Activated naive CD4-positive, alpha-beta T cell treated with anti-CD3 and anti-CD28 coated beads, Interleukin-2, amount 10 ng/mL, durations not matched to agents 7 days and 5 days (primary cell): ENCODE measurements at regions not wholly inside any gene's neighbourhood (a gene's known extent, or its start where the extent isn't known, plus 50 kb on each side); places are given as distances from the start of the nearest gene placed in this dataset.
"Not testable (repeated sequence)": the region's sequence is repeated elsewhere in the genome, so short reads cannot be mapped to it uniquely, and the experiment has no call there.

Experiments
- CTCF ChIA-PET: fragments of 350-600 bp; sonication (Branson Sonifier 250); formaldehyde crosslinking; loops from one replicate; lab custom pipeline; 2021; ENCODE audit warnings: antibody characterized with exemption; lab: Charles Lee
- DNase-seq: peaks from one replicate; pipeline ENCODE4 v3.0.0-alpha.2; 2020
- H3K27ac Mint-ChIP-seq: one replicate; pipeline ENCODE4 v1.8.0; 2021; ENCODE audit warnings: mild to moderate bottlenecking, moderate library complexity, mixed read lengths
- H3K27me3 Mint-ChIP-seq: one replicate; pipeline ENCODE4 v1.8.0; 2021; ENCODE audit warnings: mild to moderate bottlenecking, mixed read lengths
- H3K36me3 Mint-ChIP-seq: one replicate; pipeline ENCODE4 v1.8.0; 2021; ENCODE audit warnings: mixed read lengths
- H3K4me1 Mint-ChIP-seq: one replicate; pipeline ENCODE4 v1.8.0; 2021; ENCODE audit warnings: mixed read lengths
- H3K4me3 Mint-ChIP-seq: one replicate; pipeline ENCODE4 v1.8.0; 2021; ENCODE audit warnings: mild to moderate bottlenecking, moderate library complexity, mixed read lengths
- H3K9me3 Mint-ChIP-seq: one replicate; pipeline ENCODE4 v1.8.0; 2021; ENCODE audit warnings: mixed read lengths

DNA sequence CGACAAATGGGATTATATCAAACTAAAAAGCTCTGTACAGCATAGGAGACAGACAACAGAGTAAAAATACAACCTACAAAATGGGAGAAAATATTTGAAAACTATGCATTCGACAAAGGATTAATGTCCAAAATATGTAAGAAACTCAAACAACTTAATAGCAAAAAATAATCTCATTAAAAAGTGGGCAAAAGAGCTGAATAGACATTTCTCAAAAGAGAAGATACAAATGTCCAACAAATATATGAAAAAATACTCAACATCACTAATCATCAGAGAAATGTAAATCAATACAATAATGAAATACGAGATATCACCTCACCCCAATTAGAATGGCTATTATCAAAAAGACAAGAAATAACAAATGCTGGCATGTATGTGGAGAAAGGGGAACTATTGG is 272.9 kb downstream of the KLHL13 start:
- H3K27me3 Mint-ChIP-seq = no peaks in the 10 kb centered on the region
- no peak for DNase-seq
- H3K36me3 Mint-ChIP-seq = no peaks in the 10 kb centered on the region
- CTCF ChIA-PET = no interaction called here
- no peaks in the 10 kb centered on the region for H3K4me1 Mint-ChIP-seq
- H3K9me3 Mint-ChIP-seq = no peaks in the 10 kb centered on the region
- H3K27ac Mint-ChIP-seq = no peak overlapping the region
- no peak overlapping the region for H3K4me3 Mint-ChIP-seq

DNA sequence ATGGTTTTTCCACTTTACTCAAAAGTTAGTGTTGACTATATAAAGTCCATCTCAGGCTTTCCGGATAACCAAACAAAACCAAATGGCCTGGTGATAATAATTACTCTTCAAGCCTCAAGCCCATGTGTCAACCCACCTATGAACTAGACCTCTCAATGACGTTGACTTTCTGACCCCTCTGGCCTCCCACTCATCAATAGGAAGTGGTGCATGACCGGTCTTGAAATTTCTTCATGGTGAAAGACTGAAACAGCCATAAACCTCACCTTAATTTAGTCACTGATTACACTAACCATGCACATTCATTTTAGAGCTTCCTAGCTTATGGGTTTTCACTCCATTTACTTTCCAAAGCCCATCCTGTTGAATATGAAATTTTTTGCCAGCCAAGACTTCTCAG is 276.0 kb downstream of the KLHL13 start:
- no peaks in the 10 kb centered on the region for H3K36me3 Mint-ChIP-seq
- no peaks in the 10 kb centered on the region for H3K4me1 Mint-ChIP-seq
- CTCF ChIA-PET = no interaction called here
- DNase-seq = no peak
- no peak overlapping the region for H3K4me3 Mint-ChIP-seq
- no peaks in the 10 kb centered on the region for H3K9me3 Mint-ChIP-seq
- H3K27me3 Mint-ChIP-seq = no peaks in the 10 kb centered on the region
- no peak overlapping the region for H3K27ac Mint-ChIP-seq

DNA sequence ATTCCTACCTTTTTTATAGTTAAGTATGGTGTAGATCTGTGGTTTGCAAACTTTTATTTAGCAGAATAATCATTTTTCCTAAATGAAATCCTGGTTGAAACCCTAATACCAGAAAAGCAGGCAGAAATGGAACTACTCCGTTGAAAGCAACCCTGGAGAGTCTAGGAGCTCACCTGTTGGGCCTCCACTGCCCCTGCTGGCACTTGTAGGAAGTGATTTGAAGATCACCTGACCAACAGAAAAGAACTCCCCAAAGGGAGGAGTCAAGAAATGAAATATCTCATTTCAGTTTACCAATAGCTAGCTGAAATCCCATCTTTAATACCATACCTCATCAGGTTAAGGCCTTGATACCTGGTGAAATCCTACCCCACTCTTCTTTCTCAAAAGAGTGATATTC is 277.1 kb downstream of the KLHL13 start:
- Mint-ChIP-seq H3K36me3 (no peaks in the 10 kb centered on the region), H3K4me3 (no peak overlapping the region), H3K27me3 (no peaks in the 10 kb centered on the region), H3K4me1 (no peaks in the 10 kb centered on the region), H3K9me3 (no peaks in the 10 kb centered on the region), H3K27ac (no peak overlapping the region)
- CTCF ChIA-PET = no interaction called here
- DNase-seq = no peak

DNA sequence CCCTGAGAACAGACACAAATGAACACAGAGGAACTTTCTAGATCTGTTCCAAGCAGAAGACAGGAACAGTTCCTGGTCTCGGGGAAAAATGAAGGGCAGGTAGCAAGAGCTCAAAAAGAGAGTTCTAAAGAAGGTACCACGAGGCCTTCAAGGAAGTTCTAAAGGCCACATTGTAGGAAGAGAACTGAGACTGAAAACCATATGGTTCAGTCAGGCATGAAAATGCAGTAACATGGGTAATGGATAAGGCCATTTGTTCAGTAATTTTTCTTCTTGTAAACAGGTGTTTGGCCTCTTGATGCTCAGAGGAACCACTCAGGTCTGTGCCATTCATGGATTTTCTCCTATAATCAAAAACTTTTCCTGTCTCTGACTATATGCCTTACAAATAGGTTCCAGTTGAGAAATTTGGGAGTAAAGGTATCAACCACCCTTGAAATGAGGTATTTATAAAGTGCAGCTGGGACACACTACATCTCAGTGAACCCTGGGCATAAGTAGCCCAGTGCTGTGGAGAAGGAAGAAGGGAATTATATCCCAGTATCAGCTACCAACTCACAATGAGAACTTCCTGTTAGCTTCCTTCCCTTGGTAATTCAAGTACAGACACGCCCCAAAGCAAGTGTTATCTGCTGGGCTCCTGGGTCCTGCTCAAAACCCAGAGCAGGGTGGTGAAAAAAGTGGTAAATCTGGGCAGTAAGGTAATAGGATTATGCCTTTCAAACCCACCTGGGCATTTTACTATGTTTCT is 277.9 kb downstream of the KLHL13 start:
- Mint-ChIP-seq H3K4me3 (no peak overlapping the region), H3K9me3 (peaks cover 3% of the 10 kb centered on the region), H3K27me3 (no peaks in the 10 kb centered on the region), H3K4me1 (no peaks in the 10 kb centered on the region), H3K36me3 (no peaks in the 10 kb centered on the region), H3K27ac (no peak overlapping the region)
- no peak for DNase-seq
- CTCF ChIA-PET = no interaction called here

DNA sequence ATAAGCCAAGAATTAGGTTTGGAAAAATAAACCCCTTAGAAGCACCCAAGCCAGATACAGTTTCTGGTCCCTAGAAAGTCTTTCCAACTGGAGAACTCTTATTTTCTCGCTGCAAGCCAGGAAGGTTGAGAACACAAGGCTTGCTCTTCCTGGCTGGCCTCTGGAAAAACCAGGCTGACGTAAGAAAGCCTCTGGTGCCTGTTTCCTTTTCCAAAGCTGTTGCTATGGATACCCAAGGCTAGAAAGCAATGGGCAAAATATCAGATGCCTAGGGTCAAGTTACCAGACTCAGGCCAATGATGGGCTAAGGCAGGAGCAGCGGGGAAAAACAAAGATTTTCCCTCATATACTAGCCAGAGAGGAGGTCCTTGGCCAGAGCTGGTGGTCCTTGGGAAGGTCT is 281.6 kb downstream of the KLHL13 start:
- Mint-ChIP-seq H3K4me3 (no peak overlapping the region), H3K4me1 (no peaks in the 10 kb centered on the region), H3K36me3 (no peaks in the 10 kb centered on the region), H3K27me3 (no peaks in the 10 kb centered on the region), H3K9me3 (peaks cover 3% of the 10 kb centered on the region), H3K27ac (no peak overlapping the region)
- DNase-seq = no peak
- CTCF ChIA-PET = no interaction called here

DNA sequence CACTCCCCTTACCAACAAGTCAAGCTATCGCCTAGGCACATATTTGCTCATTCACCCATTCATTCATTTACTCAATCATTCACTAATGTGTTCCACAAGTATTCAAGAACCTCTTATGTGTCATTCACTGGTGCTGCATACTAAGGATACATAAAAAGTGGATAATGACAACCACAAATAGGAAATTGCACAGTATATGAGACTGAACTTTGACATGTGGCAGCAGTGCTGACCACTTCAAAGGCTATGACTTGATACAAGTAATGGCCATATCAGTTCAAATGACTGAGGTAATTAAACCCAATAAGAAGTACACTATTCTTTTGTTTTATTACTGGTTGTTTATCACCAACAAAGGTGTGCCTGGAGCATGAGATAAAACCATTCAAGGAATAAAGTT is 282.5 kb downstream of the KLHL13 start:
- Mint-ChIP-seq H3K27ac (no peak overlapping the region), H3K36me3 (no peaks in the 10 kb centered on the region), H3K4me1 (no peaks in the 10 kb centered on the region), H3K4me3 (no peak overlapping the region), H3K9me3 (peaks cover 3% of the 10 kb centered on the region), H3K27me3 (no peaks in the 10 kb centered on the region)
- CTCF ChIA-PET = no interaction called here
- no peak for DNase-seq

DNA sequence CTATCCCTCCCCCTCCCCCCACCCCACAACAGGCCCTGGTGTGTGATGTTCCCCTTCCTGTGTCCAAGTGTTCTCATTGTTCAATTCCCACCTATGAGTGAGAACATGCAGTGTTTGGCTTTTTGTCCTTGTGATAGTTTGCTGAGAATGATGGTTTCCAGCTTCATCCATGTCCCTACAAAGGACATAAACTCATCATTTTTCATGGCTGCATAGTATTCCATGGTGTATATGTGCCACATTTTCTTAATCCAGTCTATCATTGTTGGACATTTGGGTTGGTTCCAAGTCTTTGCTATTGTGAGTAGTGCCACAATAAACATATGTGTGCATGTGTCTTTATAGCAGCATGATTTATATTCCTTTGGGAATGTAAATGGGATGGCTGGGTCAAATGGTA is 295.1 kb downstream of the KLHL13 start:
- H3K27ac Mint-ChIP-seq, H3K4me1 Mint-ChIP-seq, CTCF ChIA-PET, H3K4me3 Mint-ChIP-seq, H3K9me3 Mint-ChIP-seq, DNase-seq, H3K36me3 Mint-ChIP-seq, H3K27me3 Mint-ChIP-seq: not testable (repeated sequence)

DNA sequence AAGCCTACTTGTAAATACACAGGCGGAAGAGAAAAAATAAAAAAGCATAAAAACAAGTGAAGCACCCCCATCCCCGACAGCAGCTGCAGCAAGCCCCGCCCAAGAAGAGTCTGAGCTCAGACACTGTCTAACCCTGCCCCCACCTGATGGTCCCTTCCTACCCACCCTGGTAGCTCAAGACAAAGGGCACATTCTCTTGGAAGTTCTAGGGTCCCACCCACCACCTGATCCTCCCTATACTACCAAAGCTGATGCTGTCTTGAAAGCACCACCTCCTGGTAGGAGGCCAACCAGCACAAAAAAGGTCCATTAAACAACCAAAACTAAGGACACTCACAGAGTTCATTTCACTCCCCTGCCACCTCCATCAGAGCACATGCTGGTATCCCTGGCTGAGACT is 308.2 kb downstream of the KLHL13 start:
- Mint-ChIP-seq H3K27ac (no peak overlapping the region), H3K4me3 (no peak overlapping the region), H3K36me3 (no peaks in the 10 kb centered on the region), H3K9me3 (no peaks in the 10 kb centered on the region), H3K4me1 (no peaks in the 10 kb centered on the region), H3K27me3 (no peaks in the 10 kb centered on the region)
- DNase-seq = no peak
- CTCF ChIA-PET = no interaction called here

DNA sequence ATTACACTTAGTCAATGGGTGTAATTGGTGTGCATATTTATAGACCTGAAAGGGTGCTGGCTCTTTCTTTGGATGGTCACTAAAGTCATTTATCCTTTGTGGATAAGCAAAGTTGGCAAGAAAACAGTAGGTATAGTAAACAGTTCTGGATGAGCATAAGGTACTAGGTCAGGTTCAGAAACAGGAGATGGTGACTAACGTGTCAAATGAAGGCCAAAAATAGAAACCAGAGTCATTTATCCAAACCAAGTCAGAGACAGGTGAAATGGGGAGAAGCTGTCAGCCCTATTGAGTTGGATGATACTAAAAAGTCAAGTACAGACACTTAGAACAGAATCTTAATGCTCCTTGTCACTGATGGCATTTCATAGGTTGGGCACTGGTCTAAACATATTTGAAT is 313.1 kb downstream of the KLHL13 start:
- CTCF ChIA-PET = no interaction called here
- Mint-ChIP-seq H3K4me3 (no peak overlapping the region), H3K27me3 (no peaks in the 10 kb centered on the region), H3K36me3 (no peaks in the 10 kb centered on the region), H3K9me3 (no peaks in the 10 kb centered on the region), H3K4me1 (no peaks in the 10 kb centered on the region), H3K27ac (no peak overlapping the region)
- DNase-seq = no peak

DNA sequence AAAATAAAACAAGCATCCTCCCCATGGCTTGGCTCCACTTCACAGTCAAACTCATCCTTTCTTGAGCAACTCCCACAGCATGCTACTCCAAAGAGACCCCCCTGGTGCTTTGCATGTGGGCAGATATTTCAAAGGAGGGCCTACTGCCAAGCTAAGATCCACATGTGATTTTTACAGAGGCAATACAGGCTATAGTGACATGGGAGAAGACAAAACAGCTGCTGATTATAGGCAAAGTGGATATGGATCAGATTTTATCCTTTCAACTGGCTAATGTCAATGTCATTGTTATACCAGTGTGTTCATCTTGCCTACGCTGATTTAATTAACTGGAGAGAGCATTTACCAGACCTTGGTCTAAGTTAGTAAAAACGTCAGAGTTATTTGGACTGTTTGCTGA is 328.3 kb downstream of the KLHL13 start:
- no peaks in the 10 kb centered on the region for H3K27me3 Mint-ChIP-seq
- no peaks in the 10 kb centered on the region for H3K9me3 Mint-ChIP-seq
- no peak overlapping the region for H3K4me3 Mint-ChIP-seq
- H3K27ac Mint-ChIP-seq = no peak overlapping the region
- H3K36me3 Mint-ChIP-seq = no peaks in the 10 kb centered on the region
- CTCF ChIA-PET = no interaction called here
- no peaks in the 10 kb centered on the region for H3K4me1 Mint-ChIP-seq
- DNase-seq = no peak

DNA sequence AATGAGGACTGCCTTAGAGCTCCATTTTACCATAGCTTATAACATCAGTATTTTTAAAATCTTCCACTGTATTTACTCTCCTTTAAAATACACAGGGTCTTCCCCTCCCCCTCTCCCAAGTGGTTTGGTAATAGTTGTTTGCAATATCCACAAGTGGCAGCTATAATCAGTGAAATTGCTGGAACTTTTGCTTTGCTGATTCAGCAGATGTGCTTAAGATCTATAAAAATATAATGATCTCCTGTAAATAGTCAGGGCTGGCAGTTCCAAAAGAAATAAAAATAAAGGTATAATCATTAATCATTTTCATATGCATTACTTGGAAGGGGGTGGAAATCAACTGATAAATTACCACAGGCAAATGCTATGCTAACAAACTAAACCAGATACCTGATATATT is 345.2 kb downstream of the KLHL13 start:
- Mint-ChIP-seq H3K4me1 (no peaks in the 10 kb centered on the region), H3K4me3 (no peak overlapping the region), H3K36me3 (no peaks in the 10 kb centered on the region), H3K27ac (no peak overlapping the region), H3K9me3 (no peaks in the 10 kb centered on the region), H3K27me3 (no peaks in the 10 kb centered on the region)
- no peak for DNase-seq
- CTCF ChIA-PET = no interaction called here

DNA sequence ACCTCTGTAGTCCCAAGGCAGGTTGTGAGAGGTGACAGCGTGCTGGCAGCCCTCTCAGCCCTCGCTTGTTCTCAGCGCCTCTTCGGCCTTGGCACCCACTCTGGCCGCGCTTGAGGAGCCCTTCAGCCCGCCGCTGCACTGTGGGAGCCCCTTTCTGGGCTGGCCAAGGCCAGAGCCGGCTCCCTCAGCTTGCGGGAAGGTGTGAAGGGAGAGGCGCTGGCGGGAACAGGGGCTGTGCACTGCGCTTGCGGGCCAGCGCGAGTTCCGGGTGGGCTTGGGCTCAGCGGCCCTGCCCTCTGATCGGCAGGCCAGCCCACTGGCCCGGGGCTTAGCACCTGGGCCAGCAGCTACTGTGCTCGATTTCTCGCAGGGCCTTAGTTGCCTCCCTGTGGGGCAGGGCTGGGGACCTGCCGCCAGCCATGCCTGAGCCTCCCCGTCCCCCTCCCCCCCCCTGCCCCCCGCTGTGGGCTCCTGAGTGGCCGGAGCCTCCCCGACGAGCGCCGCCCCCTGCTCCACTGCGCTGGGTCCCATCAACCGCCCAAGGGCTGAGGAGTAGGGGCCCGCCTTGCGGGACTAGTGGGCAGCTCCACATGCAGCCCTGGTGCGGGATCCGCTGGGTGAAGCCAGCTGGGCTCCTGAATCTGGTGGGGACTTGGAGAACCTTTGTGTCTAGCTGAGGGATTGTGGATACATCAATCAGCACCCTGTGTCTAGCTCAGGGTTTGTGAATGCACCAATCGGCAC is 347.6 kb downstream of the KLHL13 start:
- Mint-ChIP-seq H3K4me3 (no peak overlapping the region), H3K4me1 (no peaks in the 10 kb centered on the region), H3K27me3 (no peaks in the 10 kb centered on the region), H3K27ac (no peak overlapping the region), H3K9me3 (no peaks in the 10 kb centered on the region), H3K36me3 (no peaks in the 10 kb centered on the region)
- CTCF ChIA-PET = interaction anchor here (0.7 kb wide), 1 partner anchor 13 kb away, joined by 3 read pairs; no protein-coding TSS in a partner anchor
- DNase-seq = no peak

DNA sequence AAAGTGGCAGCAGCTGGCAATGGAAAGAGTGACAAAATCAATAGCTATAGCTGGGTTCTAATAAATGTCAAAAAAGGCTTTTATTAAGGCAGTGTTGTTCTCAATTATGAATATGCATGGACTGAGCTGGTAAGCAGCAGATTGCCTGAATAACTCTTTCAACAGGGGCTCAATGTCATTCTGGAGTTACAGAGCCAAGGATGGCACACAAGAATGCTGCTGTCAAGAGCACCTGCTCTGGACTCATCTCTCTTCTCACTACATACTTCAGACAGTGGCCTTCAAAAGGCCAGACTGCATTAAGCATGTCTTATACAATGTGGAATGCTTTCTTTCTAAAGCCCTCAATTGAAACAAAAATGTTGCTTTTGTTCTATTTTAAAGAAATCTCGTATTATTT is 351.4 kb downstream of the KLHL13 start:
- Mint-ChIP-seq H3K27me3 (no peaks in the 10 kb centered on the region), H3K27ac (no peak overlapping the region), H3K9me3 (no peaks in the 10 kb centered on the region), H3K36me3 (no peaks in the 10 kb centered on the region), H3K4me1 (no peaks in the 10 kb centered on the region), H3K4me3 (no peak overlapping the region)
- CTCF ChIA-PET = no interaction called here
- DNase-seq = no peak

DNA sequence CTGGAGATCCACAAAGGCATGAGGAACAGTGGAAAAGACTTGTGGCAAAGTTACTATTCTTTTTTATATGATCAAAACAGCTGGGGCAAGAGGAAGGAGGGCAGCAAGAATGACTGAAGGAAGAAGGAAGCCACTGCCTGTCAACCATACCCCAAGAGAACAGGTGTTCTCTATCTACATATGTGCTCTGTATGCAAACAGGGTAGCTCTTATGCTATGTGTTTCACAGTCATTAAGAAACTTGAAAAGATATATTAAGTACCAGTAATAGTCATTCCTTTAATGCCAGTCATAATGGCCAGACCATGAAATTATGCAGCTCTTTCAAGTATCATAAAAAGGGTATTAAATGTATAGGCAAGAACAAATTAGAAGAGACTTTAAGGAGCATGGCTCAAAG is 363.9 kb downstream of the KLHL13 start:
- Mint-ChIP-seq H3K27me3 (no peaks in the 10 kb centered on the region), H3K4me1 (no peaks in the 10 kb centered on the region), H3K4me3 (no peak overlapping the region), H3K9me3 (no peaks in the 10 kb centered on the region), H3K27ac (no peak overlapping the region), H3K36me3 (no peaks in the 10 kb centered on the region)
- CTCF ChIA-PET = no interaction called here
- DNase-seq = no peak

DNA sequence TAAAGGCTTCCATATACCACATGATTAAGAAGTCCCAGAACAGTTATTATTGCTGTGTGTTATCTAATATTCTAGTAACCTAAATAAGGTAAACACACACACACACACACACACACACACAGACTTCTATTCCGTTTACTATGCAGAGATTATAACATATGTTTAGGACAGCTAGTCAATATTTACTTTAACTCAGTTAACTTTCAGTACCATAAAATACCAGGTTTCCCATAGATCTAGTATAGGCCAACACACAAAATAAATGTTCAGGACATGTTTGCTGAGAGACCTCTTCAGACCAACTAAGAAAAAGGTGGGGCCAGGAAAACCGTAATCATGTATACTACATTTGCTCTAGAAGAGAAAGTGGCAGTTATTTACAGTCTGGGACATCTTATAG is 365.5 kb downstream of the KLHL13 start:
- Mint-ChIP-seq H3K4me3 (no peak overlapping the region), H3K27me3 (no peaks in the 10 kb centered on the region), H3K36me3 (no peaks in the 10 kb centered on the region), H3K4me1 (no peaks in the 10 kb centered on the region), H3K27ac (no peak overlapping the region), H3K9me3 (no peaks in the 10 kb centered on the region)
- DNase-seq = no peak
- CTCF ChIA-PET = no interaction called here
